HG03060 (cell line): ENCODE measurements at regions not wholly inside any gene's neighbourhood (a gene's known extent, or its start where the extent isn't known, plus 50 kb on each side); places are given as distances from the start of the nearest gene placed in this dataset.

Source experiments
- ATAC-seq: cut with Tn5 transposase; IDR thresholded peaks from one replicate; pipeline ENCODE4 v1.9.1; 2021; ENCODE audit warnings: low read depth, moderate number of reproducible peaks; ENCODE audit not compliant: unreplicated experiment

DNA sequence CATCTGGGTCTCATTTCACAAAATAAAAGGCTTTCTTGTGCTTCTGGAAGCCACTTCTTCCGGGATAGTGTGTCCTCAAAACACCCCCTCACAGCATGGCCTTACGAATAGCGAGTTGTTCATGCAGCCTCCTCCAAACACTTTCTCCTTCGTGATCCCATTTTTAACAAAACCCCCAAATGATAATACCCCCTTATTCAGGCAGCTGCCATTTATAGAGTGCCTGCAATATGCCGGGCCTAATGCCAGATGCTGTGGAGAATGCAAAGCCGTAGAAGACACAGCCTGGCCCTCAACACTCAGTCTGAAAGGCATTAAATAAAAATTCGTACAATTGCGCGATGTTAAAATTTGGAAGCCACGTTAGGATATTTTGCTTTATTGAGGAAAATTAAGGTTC is 66.4 kb upstream of the SLC44A1 start:
- no peak for ATAC-seq

DNA sequence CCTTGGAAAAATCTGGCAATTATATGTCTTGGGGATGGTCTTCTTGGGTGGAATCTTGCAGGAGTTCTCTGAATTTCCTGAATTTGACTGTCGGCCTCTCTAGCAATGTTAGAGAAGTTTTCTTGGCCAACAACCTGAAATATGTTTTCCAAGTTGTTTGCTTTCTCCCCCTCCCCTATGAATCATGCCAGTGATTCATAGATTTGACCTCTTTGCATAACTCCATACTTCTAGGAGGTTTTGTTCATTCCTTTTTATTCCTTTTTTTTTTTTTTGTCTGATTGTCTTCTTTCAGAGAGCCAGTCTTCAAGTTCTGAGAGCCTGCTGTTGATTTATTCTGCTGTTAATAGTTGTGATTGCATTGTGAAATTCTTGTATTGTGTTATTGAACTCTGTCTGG is 56.7 kb upstream of the SLC44A1 start:
- ATAC-seq, result no peak

DNA sequence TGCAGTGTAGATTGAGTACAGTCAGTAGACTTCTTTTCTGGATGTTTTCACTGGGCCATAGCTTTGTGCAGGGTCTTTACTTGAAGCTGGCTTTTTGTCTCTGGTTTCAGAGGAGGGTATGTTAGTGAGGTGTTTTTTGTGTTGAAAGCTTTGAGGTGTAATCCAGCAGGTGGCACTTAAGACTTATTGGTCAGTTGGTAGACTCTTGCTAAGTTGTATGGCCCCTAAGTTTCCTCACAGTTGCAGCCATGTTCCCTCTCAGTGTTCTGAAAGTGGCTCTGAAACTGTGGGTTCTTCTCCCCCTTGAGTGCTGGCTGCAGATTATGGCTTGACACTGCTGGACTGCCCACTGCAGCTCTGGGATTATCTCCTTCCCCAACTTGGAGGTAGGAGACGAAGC is 55.7 kb upstream of the SLC44A1 start:
- no peak for ATAC-seq

DNA sequence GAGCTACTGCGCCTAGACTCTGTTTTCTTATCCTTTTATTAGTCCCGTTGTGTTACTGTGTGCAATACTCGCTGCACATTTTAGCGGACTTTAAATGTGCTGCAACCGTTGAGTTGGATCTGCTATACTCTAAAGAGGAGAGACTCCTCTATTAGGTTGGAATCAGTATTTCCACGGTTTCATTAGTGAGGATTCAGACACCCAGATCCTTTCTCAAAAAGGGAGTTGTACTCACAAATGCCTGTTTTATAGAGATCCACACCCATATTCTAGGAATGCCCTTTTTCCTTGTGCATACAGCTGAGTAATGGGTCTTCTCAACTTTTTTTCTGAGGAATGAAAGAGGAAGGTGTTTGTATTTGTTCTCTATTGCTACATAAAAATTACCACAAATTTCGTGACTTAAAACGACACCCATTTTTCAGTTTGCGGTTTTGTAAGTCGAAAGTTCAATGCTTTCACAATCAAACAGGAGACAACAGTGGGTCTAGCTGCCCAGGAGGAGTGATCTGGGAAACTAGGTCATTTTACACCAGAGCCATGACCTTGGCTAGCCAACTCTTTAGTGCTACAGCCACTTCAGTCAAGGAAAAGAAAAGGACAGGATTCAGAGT is 52.8 kb upstream of the SLC44A1 start:
- ATAC-seq, result no peak

DNA sequence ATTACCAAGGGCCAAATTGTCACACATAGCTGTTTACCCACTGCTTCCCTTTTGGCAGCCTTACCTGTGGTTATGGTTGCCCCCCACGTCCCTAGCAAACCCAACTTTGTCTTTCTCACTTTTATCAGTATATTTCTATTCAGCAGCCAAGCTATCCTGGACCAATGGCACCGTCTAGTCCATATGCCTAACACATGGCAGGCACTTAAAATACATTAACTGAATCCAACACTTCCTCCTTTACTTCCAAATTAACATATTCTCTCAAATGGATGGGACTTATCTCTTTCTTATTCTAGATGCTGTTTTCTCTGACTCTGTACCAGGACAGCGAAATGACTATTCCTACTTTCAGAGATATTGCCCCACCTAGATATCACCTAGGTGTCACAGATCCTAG is 50.9 kb upstream of the SLC44A1 start:
- ATAC-seq, result no peak

DNA sequence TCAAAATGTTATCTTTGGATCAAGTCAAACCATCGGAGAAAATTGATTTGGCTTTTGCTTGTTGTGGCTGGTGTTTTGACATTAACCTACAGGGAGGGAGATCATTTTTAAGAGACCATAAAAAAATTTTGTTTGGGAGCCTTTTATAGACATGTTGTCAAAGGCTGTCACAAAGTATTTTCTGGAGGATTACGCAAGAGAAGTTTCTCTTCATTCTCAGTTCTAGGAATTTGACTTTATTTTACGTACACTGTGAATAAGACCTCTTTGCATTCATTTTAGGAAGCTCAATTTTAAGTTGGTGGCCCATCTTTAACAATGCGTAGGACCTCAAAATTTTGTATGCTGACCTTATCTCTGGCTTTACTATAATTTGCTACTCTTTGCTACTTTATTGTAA is 50.2 kb upstream of the SLC44A1 start:
- no peak for ATAC-seq
